Muscle of arm (tissue), 1 donor: ENCODE measurements at regions not wholly inside any gene's neighbourhood (a gene's known extent, or its start where the extent isn't known, plus 50 kb on each side); places are given as distances from the start of the nearest gene placed in this dataset.

Experiments
- DNase-seq: peaks from one replicate; pipeline ENCODE4 v3.0.0-alpha.2; 2013

DNA sequence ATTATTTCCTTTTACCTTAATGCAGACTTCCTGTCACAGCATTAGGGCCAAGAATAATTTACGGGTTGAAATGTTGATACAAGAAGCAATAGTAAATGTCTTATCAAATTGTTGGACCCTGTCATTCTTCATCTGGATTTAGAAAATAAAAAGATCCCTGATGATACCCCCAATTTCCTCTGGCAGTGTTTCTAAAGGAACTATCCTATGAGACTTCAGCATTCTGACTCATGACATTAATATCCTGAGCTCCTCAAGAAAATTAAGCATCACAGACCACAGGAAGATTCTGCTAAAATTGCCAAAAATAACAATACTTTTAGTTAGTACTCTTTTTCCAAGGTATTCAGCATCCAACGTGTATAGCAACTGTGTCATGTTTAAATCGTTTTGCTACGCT, 490.5 kb upstream of the ANKRD30A start:
- no peak for DNase-seq

DNA sequence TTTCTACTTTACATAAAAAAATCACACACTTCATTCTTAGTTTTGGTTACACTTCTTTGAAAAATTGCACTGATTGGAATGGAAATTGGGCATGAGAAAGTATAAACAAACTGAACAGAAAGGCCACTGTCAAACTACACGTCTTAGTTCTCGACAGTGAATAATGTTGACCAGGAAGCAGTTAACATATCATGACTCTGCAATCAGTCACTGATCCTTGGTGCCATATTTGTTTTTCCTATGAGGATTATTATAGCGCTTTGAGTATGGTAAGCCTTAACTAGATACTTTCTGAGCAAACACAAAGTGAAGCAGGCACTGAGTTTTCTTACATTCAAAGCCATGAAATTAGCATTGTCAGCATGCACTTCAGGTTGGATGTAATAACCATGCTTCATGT, 495.1 kb upstream of the ANKRD30A start:
- no peak for DNase-seq

DNA sequence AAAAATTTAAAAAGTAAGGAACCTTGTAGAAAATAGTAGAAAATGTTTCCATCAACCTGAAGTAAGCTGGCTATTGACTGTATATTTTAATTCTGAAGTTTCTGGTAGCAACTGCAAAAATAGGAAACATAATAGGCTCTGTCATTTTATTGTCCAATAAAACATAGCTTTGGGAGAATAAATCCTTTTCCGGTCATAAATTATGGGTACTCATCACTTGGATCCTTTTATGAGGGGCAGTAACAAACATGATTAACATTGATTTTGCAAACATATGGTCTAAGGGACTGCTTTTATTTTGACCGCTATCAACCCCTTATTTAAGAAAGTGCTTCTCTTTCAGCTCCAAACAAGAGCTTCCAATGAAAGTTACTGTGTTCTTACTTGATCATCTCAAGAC, 495.9 kb upstream of the ANKRD30A start:
- no peak for DNase-seq

DNA sequence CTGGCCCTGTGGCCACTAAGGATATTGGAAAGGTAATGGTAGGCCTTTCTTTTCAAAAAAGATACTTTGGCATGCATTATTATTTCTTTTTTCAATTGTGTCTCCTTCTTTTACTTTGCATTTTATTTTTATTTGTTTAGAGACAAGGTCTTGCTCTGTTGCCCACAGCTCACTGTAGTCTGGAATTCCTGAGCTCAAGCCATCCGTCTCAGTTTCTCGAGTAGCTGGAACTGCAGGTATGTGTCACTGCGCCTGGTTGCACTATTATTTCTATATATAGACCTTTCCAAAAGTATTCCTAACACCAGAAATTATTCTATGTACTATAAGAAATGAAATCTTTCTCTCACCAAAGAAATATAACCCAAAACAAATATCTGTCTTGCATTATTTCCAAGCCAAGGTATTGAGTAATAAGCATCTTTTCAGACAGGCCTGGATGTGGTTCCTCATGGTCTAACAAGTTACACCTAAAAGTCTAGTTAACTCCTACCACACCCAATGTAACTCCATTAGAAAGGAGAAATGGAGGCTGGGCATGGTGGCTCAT, 500.8 kb upstream of the ANKRD30A start:
- no peak for DNase-seq

DNA sequence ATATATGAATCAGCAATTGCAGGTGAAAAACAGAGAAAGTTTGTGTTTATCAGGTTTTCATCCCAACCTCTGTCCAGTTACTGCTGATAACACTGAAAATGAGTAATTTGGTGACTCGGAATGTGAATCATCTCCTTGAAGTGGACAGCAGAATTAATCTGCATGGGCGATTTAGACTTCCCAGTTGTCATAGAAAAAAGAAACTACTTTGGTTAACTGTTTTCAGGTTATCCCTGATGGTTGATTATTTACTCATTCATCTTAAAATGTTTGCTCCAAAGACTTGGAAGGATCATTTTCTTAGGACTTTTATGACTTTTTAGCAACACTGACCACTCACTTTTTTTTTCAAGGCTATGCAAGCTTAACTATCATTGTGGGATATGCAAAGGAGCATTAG, 504.1 kb upstream of the ANKRD30A start:
- DNase-seq, result no peak

DNA sequence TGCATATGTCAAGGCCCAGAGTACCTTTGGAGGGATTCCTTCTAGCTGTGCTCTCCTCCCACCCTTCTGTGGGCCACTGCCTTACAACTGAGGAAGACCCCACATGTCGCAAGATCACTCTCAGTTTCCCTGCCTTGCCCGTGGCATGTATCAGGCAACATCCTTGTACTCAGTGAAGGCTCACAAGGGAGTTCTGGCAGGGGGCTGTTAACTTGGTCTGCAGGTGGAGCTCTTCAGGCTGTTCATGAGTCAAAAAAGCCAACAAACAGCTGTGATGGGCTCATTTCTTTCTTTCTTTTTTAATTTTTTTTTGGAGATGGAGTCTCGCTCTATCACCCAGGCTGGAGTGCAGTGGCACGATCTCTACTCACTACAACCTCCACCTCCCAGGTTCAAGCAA, 513.0 kb upstream of the ANKRD30A start:
- DNase-seq, result no peak

DNA sequence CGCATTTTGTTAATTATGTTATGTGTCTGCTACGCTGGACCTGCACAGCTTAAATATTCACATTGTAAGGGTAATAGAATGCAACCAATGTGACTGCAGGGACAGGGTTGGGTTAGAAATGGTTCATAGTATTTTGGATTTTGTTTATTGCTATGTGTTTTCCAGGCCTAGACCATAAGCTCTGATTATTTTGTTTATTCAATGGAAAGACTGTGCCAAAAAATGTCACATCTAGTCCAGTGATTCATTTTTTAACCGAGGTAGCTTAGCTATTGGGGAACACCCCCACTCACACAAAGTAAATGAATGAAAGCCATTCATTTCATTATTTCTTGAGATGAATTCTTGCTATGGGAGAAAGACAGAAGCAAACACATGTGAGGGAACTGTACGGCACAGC, 516.5 kb upstream of the ANKRD30A start:
- DNase-seq, result no peak

DNA sequence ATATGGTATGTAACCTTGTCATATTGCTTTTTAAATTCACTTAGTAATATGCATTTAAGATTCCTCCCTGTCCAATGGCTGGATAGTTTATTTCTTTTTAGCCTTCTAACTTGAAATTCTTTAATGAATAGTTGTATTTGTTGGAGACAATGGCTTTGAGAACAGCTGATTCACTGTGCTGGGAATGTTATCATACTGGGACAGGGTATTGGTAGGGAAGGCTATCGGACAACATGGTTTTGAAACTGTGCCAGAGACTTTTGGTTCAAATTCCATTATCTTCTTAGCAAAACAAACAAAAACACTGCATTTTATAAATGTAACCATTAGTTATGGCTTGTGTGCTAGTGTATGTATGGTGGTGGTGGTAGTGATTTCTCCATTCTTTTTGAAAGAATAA, 517.1 kb upstream of the ANKRD30A start:
- no peak for DNase-seq

DNA sequence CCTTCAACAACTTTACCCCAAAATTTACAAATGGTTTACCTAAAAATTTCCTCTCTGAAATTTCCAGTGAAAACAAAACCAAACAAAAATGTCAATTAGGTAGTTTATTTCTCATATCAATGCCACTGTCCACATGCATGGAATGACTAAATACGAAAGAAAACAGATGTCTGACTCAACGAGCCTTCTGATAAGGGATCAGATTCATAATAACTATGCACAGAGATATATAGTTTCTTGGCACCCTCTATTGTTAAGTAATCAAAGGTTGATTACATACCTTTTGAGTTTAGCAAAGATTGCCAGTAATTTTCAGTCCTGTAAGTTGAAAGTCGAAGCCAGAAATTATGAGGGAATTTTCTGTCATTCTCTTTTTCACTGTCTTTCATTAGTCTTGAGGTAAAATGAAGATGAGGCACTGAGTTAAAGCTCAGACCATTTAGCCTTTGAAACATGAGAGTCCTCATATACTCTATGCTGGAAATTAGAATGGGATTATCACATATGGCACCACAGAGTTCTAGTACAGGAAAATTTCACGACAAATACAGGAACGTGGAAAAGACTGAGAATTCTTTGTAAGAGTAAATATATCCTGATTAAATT, 519.1 kb upstream of the ANKRD30A start:
- no peak for DNase-seq

DNA sequence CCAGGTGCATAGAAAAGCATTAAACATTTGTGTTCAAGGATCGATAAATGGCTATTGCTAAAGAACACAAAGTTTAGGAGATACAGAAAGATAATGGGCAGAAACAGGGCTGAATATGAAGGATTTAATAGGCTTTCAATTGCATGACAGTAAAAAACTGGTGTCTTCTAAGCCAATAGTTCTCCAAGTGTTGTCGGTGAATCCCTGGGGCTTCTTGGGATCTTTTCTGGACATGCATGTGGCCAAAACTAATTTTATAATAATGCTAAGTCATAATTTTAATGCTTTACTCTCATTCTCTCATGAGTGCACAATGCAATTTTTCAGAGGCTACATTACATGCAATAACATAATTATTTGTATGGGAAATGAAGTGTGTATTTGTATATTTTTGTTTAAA, 521.1 kb upstream of the ANKRD30A start:
- no peak for DNase-seq

DNA sequence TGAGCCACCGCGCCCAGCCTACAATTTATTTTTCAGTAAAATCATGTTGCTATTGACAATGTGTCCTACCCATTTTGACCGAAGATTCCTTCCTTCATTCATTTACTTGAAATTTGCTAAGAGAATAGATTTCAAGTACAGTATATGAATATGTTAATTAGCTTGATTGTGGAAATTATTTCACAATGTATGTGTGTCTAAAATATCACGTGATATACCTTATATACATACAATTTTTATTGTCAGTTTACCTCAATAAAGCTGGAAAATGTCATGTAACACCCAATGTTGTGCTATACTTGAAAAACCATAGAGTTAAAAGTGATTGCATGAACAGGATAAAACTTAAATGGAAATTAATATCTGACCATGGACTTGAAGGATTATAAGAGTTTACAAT, 521.7 kb upstream of the ANKRD30A start:
- no peak for DNase-seq

DNA sequence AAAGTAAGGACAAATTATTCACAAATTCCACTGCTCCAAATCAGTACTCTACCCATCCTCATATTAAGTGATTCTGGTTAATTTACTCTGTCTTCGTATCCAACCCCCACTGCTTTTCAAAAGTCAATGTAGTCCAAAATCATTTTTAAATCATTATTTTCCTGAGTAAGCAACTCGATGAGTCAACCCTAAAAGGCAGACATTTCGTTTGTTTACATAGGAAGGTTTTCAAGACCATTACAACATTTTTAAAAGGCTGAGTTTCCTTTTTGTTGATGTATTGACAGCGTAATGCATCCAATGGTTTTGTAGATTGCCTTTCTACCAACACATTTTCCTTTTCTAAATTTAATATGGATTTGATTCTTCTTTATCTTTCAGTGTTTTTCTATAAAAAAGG, 523.0 kb upstream of the ANKRD30A start:
- DNase-seq, result no peak

DNA sequence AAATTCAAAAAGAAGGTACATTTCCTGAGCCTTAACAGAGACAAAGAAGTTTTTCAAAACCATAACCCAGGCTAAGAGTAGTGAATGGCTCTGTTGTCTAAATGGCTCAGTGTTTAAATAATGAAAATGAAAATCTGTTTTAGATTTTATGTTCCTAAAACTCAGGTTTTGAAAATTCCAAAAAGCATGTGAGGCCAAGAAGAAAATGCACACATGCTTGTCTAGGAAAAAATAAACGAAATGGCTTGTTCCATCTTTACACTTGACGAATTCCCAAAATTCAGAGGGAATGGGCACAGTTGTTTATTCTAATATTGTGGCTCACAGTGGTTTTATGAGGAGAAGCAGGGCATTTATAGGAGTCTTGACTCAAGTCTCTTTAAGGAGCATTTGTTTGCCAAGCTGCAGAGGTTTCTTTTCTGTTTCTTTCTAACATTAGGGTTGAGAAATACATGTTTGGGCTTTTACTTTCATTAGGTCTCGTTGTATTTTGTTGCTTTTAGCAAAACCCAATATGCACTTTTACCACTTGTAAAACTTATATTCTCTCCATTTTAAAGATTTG, 527.6 kb upstream of the ANKRD30A start:
- no peak for DNase-seq

DNA sequence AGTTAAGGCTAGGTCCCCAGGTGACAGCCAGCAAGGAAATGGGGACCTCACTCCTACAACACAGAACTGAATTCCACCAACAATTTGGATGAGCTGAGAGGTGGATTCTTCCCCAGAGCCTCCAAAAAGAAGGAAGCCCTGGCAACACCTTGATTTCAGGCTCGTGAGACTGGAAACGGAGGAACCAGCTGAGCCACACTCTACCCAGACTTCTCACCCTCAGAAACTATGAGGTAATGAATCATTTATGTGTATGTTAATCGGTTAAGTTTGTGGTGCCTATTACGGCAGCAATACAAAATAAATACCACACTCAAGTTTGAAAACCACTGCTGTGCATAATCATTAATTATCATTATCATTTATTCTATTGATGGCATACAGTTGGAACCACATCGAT, 532.4 kb upstream of the ANKRD30A start:
- no peak for DNase-seq

DNA sequence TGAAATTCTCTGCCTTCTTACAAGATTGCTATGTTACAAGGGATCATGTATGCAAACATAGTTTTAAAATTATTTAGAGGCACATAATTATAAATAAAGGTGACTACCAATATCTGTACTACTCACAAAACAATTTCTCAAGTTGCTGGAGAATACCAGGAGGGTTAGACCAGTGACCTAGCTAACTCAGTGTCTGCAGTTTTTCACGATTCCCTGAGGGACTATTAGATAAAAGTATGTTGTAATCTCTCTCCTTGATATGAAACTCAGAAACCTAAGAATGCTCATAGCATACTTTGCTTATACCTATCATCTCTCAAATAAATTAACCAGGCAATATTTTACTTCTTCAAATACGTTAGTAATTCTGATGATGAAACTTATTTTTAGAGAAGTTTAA, 534.0 kb upstream of the ANKRD30A start:
- DNase-seq, result no peak

DNA sequence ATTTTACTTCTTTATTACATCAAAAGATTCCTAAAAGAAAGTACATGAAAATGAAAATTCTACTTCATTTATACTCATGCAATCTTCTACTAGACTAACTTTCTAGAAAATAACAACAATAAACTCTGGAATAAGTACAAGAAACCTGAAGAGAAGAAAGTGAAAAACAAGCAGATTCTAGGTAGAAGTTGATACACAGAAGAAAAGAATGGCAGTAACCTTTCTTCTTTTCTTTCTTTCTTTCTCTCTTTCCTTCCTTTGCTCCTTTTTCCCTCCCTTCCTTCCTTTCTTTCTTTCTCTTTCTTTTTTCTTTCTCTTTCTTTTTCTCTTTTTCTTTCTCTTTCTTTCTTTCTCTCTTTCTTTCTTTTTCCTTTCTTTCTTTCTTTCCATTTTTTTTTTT, 541.7 kb upstream of the ANKRD30A start:
- DNase-seq, result no peak

DNA sequence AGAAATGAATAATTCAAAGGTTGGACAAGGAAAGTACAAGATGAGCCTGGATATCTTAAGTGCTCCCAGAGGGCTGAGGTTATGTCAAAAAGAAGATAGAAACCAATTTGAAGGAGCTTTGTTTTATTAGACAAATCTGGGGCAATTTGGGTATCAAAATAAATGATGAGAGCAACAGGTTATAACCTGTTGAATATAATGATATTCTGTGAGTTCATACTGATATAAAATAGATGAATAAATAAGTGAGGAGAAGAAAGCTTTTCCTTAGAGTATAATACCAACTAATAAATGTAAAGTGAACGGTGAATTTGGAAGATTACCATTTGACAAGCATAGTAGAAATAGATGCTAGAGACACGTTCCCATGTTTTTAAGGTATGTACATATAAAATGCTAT, 544.2 kb upstream of the ANKRD30A start:
- no peak for DNase-seq

DNA sequence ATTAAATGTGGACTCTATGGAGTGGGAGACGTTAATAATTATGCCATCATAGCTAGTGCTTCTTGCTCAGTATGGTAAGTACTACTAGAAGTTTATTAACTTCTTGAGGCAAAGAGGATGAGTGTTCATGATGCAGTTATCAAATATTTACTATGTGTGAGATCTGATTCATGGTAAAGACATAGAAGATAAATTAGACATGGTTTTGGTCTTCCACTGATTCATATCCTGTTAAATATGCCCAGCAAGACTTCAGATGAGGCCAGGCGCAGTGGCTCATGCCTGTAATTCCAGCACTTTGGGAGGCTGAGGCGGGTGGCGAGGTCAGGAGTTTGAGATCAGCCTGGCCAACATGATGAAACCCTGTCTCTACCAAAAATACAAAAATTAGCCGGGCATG, 547.1 kb upstream of the ANKRD30A start:
- no peak for DNase-seq

DNA sequence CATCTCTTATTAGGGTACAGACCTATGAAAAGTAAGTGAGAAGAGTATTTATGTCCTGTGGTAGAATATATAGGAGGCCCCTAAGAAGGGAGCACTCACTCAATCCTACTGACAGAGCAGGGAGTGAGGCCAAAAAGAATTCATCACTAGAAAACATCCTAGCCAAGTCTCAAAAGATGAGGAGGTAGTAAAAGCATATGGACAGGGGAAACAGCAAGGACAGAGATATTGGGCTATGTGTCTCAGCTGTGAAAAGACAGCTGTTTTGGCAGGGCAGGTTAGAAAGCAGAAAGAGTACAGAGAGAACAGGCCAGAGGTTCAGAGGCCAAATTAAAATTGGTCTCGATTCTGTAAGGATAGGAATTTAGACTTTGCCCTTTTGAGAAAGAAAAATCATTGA, 548.3 kb upstream of the ANKRD30A start:
- no peak for DNase-seq

DNA sequence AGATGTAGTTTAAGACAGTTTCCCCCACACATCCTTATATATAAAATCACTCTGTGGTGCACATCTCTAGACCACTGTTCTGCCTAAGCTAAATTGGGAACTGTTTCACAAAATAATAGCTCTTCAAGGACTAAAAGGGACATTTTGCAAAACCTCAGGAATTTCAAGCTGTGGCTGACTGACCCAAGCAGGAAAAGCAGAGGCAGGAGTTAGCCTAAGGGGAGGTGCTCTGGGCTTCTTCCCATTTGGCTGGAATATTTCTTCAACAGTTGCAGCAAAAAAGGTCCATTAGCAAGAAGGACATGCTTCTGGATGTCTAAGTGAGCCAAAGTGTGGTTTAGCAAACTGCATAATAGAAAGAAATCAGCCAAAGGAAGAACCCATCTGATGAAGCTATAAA, 551.2 kb upstream of the ANKRD30A start:
- peak; percentile 65 for DNase-seq

DNA sequence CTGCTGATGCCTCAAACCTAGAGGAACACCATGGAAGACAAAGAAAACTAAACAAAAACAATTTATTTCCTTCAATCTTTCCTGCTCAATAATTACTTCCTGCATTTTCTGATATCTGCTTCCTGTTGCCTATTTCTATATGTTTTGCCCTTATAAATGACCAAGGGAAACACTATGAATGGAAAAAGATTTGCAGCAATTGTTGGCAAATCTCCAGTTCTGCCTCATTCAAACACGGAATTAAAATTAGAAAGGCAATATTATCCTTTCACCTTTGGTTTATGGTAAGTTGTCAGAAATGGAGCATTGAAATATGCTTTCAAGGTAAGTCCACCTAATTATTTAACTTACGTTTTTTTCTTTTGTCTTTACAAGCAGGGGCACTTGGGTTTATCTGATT, 552.2 kb upstream of the ANKRD30A start:
- DNase-seq, result no peak

DNA sequence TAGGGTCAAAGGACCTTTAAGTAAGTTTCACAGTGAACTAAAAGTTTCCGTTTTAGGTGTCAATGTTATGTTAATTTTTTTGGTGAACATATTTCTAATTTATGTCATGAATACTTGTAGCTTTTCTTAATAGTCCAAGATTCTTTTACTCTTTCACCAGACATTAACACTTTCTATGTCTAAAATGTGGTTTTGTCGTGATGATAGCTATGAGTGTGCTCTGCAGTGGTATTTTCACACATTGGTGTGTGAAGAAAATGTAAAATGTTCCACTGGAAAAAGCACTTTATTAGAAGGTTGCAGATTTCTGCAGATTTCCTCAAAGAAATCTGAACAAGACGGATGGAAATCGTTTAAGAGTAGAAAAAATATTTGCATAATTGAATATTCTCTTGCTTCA, 561.0 kb upstream of the ANKRD30A start:
- no peak for DNase-seq

DNA sequence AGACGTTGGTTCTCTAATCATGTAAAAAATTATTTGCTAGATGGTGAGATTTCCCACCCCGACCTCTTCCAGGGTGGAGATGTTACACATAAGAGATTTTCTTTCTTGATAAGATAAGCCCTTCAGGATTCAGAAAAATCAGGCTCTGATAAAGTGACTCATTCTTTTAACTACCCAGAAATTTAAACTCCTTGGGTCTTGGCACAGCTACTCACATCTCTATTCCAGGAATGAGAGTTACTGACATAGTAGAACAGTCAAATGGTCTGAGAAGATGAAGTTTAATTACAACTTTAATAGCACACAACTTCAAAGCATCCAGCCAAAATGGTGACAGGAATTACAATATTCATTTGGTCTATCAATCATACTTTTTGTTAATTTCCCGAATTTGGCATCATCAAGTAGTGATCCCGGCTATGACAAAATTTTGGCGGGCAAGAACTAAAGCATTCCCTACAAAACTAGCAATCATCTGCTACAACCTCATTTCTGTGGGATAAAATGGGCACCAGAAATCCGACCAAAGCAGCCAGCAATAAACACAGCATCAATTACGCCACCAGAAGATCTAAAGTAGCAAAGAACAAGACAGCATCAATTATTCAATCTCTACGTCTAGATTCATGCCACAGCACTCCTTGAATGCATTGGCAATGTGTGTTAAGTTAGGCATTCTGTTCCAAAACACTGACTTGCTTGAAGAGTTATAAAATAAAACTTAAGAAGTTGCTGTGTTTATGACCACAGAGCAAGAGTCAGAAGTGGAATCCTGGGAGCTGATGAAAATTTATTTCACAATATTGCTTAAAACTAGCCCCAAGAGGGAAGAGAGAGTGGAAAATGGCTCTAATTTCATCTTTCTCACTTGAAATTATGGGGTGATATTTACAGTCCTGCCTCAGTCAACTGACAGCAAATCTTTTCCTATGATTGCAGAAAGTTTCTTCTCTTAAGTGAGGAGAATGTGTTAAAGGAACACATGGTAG, 565.7 kb upstream of the ANKRD30A start:
- peak; percentile 54 for DNase-seq
